Fibroblast of the conjunctiva (primary cell): ENCODE measurements at regions not wholly inside any gene's neighbourhood (a gene's known extent, or its start where the extent isn't known, plus 50 kb on each side); places are given as distances from the start of the nearest gene placed in this dataset.
"Not testable (repeated sequence)": the region's sequence is repeated elsewhere in the genome, so short reads cannot be mapped to it uniquely, and the experiment has no call there.

Experiments used
- DNase-seq: peaks from one replicate; pipeline ENCODE4 v3.0.0-alpha.2; 2010; ENCODE audit warnings: low read depth

DNA sequence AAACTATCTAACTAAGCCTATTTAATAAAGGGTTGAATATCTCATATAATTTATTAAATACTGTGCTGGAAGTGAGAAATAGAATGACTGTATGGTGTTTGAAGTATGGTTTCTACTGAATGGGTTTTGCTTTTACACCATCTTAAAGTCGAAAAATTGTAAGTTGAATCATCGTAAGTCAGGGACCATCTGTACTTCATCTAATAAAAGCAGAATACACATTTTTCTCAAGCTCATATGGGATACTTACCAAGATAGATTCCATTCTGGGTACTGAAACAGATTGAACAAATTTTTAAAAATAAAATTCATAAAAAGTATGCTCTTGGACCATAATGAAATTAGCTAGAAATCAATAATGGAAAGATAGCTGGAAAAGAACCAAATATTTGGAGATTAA, 285.4 kb downstream of the CXCL12 start:
- DNase-seq: no peak

DNA sequence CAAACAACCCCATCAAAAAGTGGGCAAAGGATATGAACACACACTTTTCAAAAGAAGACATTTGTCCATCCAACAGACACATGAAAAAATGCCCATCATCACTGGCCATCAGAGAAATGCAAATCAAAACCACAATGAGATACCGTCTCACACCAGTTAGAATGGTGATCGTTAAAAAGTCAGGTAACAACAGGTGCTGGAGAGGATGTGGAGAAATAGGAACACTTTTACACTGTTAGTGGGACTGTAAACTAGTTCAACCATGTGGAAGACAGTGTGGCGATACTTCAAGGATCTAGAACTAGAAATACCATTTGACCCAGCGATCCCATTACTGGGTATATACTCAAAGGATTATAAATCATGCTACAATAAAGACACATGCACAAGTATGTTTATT, 288.7 kb downstream of the CXCL12 start:
- DNase-seq: not testable (repeated sequence)

DNA sequence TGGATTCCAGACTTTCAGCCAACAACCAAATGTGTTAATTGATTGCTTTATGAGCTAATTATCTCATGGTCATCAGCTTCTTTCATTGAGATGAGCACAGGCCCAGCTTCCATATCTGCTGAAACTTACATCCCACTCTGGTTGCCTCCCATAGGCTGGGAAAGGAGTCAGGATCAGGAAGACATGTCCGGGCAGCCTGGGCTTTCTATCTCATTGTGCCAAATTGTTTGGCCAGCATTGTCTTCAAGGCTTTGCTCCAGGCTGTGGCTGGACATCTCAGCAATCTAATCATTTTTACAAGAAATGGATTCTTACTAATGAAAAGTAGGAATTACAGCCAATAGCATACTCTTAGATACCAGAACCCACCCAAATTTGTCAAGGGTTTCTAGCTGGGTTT, 295.2 kb downstream of the CXCL12 start:
- DNase-seq: no peak

DNA sequence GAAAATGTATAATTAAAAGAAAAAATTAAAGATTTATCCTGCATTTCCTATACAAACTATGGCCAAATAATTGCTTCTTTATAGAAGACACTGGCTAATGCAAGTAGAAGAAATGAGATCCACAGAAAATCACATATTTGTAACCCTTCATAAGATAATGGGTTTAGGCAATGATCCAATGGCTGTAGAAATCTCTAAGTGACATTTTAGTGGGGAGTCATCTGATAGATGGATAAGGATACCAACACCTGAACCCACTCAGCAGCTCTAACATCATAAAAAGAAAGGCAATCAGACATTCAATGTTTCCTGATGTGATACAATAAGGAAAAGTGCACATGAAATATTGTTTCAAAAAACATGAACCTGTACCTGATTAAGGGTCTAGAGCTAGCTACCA, 297.5 kb downstream of the CXCL12 start:
- no peak for DNase-seq

DNA sequence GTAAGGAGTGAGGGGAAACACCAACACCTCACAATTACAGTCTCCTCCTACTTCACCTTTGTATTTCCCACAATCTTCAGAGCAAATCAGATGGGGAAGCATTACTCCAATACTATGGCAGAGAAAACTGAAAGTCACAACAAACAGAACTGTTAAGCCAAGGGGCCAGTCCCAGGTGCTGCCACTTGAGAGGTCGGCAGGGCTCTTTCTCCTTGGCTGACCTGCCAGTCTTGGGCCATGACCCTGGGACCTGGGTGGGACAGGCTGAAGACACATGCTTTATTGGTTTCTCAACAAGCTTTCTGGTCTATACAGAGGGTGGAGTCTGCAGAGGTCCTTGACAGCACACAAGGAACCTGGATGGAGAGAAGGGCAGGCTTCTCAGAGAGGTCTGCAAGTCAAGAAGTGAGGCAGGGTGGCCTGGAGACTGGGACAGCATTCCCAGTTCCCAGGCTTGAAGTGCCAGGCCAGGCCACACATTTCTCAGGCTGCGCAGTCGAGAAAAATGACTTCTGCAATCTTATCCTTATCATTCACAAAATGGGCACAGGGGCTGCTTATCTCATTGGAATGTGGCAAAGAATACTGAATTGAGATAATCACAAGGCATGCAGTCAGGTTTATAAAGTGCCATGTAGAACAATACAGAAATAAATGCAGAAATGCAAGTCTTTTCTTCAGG, 301.0 kb downstream of the CXCL12 start:
- no peak for DNase-seq

DNA sequence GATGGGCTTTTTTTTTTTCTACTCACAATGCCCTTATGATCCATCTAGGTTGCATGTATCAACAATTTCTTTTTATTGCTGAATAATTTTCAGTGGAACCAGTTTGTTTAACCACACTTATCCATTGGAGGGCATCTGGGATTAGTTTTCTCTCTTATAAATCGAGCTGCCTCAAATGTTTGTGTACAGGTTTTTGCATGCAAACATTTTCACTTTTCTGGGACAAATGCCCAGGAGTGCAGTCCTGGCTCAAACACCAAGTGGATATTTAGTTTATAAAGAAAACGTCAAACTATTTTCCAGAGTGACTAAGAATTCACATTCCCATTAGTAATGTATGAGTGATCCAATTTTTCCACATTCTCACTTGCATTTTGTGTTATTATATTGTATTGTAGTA, 313.4 kb downstream of the CXCL12 start:
- peak; percentile 76 for DNase-seq

DNA sequence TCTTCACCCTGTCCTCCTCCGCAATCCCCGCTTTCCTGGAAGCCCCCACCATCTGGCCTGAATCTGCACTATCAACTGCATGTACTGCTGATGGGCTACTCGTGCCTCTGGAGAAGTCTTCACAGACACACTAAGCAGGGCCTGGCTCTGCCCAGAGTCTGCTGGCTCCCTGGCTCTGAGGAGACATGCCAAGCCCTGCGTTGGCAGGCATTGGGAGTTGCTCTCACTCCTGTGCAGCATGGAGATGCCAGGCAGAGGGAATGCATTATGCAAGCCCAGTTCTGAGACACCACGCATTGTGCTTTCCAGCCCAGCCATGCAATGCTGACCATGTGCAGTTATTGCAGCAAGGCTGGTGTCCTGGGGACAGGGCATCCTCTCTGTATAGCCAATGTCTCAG, 314.6 kb downstream of the CXCL12 start:
- DNase-seq: no peak

DNA sequence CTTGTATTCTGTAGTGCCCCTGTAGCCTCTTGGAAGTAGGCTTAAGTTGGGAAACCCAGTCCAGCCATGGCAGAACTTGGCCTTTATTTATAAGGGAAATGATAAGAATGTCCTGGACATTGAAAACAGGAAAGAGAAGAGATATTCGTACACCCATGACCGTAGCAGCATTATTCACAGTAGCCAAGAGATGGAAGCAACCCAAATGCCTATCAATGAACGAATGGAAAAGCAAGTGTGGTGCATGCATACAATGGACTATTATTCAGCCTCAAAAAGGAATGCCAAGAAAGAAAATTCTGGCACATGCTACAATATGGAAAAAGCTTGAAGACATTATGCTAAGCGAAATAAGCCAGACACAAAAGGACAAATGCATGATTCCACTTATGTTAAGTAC, 315.3 kb downstream of the CXCL12 start:
- DNase-seq: no peak

DNA sequence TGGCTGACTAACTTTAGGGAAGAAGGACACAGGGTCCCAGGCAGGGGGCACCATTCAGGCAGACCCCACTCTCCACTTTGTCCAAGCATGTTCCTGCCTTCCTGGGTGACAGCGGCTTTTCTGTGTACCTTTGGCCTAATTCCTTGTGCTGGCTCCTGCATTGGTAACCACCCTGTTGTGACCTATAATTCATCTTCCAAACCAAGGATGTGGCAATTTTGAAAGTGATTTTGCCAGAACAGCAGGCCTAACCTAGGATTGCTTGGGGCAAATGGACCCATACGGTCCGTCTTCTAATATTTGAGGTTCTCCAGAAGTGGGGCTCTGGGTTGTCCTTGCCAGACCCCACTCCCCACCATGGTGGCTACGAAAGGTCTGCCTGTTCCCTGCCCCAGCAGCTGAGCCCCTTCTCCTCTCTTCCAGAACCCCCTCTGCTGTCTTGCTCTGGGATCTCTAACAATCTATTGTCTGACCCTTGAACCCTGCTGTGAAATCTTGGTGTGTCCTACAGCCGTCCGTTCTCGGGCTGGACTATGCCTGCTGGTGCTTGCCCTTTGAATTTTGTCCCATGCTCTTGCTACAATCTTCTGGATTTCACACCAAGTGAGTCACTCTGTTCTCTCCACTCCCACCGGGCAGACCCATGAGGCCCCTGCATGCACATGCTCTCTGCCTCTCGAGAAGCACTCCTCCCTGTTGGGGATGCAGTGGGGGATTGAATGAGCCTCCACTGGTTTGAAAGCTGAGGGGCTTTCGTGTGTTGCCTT, 316.0 kb downstream of the CXCL12 start:
- no peak for DNase-seq

DNA sequence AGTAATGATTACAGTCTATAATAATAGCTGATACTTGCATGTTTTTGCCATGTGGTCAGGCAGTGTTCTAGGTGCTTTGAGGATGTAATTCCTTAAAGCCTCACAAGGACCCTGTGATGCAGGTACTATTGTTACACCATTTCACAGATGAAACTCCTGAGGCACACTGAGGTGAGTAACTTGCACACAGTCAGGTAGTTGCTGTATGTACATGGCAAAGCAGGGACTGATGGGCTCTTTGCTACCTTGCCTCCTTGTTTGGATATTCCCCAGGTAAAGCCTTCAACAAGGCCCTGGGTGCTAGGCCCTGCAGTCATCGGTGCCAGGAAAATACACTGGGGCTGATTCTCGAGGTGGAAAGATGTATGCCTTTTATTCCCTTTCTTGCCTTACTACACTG, 317.5 kb downstream of the CXCL12 start:
- no peak for DNase-seq

DNA sequence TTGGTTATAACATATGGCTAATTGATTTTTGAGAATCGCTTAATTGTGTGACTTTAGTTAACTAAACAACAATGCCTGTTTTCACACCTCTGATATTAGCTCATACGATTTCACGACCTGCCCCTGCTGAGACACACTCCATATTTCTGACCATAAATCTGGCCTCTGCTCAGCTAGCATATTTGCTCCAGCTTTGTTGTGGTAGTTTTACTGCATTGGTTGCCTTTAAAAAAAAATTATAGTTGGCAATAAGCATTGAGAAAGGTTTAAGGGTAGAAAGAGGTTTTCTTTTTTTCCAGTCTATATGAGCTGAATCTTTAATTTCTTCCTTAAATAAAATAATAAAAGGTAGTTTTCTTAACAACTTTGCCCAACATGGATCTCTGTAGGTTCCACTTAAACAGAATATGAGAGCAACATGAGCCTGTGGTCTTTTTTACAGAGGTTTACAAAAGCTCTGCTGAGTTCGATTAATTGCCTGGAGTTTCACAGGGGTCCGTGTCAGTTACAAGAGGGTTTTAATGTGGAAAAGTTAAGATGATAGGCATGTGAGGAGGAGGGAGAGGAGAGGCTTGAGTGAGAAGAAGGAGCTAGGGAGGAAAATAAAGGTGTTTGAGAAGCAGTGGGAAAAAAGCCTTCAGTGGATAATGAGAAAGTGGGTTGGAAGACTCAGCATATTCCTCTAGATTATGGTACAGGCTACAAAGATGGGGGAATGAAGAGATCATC, 318.2 kb downstream of the CXCL12 start:
- DNase-seq: no peak

DNA sequence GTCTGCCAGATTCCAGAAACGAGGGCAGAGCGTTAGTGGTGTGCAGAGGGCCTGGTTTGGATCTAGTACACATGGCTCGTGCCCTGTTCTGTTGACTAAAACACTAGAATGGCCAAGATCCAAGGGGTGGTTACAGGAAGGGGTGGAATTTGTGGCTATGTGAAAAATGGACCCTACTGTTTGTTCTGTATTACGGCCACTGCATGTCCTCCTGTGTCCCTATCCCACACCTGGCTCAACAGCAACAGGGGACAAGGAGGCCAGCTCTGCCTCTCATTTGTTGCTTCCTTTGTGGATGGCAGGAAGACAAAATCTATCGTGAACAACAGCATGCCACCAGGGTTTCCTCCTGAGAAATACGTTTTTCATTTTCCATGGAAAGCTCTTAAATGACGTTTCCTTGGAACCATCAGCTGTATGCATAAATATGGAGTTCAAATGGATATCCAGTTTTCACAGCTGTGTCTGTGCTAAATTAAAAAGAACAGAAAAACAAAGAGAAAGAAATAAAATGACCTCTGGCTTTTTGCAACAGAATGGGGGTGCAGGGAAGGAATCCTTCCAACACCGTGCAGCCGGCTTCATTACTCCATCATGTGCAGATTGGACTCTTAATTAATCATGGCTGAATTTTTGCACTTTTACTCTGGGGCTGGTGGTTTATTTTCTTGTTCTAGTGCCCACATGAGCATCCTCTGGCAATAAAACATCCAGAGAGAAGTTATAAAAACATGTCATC, 318.9 kb downstream of the CXCL12 start:
- DNase-seq: no peak

DNA sequence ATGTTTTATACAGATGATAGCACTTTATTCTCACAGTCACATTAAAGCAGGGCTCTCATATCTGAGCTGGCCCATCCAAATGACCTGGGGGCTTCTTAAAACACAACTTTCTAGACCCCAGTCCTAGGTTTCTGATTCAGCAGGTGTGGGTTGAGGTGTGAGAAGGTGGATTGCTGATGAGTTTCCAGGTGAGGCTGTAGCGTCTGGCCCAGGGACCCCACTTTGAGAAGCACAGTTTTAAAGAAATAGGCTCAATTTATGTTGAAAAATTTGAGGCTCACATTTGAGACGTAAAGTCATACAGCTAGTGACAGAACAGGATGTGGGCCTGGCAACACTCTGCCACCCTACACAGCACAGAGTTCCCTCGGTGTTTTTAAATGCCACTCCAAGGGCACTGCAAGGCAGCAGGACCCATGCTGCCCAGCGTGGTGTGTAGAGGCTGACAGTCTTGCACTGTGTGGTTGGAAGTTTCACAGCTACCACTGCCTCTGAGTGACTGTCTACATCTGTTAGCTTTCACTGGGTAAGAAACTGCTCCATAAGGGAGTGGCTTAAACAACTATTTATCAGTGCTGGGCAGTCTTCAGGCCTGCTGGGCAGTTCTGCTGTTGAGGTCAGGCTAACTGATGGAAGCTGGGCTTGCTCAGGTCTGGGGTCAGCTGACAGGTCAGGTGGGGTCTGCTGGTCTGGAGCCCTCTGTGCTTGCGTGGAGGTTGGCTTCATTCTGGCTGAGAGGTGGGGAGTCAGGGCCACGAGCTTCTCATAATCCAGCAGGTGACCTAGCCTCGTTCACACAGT, 319.7 kb downstream of the CXCL12 start:
- DNase-seq: no peak

DNA sequence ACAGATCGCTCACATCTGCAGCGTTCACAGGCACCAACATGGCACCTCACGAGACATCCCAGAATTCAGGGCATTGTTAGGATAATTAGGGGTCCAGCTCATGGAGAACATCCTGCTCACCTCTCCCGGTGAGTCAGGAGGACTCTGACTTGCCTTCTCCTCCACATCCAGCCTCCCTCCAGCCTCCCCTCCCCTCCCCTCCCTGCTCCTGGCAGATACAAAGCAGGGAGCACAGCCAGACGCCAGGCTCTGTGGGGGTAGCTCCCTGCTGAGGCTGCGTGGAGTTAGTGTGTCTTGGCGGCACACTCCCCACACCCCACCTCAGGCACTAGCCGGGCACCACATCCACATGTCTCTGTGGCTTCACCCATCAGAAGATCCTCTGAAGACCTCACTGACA, 320.6 kb downstream of the CXCL12 start:
- no peak for DNase-seq

DNA sequence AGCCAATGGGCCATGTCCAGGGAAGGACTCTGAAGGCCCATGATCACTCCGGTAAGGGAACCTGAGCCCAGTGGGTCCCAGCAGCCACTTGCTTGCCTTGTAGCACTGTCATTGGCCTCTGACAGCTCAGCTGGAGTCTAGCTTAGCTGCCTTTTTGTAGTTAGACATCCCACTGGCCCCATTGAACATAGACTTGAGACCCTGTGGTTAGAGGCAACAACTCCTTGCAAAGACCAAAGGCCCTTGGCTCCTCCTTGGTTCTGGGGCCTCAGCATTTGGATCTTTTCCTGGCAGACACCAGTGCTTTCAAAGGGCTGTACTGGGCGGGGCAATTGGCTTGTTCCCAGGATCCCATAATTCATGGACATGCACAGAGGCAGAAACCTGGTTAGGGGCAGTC, 321.2 kb downstream of the CXCL12 start:
- DNase-seq: no peak

DNA sequence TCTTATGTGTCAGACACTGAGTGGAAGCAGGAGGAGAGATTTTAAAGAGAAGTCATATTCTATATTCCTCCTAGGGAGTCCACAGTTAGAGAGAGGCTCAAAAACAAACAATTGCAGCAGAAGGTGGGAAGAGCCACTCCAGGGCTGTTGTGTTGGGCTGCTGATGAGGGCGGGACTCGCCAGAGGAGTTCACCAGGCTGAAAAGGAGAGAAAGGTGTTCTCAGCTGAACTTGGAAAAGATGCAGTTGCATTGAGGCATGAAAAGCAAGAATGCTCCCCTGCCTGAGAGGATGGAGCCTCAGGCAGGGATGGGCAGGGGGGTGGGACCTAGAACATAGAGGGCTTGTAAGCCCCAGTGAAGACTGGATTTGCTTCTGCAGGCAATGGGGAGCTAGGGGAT, 324.2 kb downstream of the CXCL12 start:
- DNase-seq: no peak

DNA sequence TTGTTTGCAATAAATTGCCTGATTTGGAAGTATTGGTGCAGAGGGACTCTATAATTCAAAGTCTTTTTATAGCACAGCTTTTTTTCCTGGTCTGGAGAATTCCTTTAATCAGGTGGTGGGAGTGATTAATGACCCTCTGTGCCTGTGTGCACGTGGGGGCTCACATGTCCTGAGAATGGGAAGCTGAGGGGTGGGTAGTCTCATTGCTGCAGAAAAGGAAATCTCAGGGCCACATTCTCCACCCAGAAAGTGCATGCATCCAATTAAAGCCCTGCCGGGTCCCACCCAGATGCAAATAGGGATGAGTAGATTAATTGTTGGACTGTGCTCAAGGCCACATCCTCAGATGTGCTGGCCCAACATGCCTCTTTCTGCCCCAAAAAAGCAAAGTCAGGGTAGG, 324.7 kb downstream of the CXCL12 start:
- no peak for DNase-seq

DNA sequence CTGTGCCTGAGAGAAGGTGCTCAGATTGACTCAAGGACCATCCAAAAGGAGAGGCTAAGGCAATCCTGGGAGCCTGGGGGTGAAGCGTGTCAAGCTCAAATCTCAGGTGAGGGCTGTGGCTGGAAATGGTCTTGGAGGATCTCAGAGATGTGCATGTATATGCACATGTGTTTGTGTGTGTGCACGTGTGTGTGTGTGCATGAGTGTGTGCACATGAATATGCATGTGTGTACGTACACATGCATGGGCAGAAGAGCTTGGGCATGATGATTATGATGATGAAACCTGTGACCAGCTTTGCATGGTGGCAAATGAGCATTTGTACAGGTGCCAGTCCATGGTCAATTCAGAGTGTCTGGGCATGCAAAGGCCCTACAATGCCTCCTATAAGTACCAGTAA, 326.6 kb downstream of the CXCL12 start:
- no peak for DNase-seq

DNA sequence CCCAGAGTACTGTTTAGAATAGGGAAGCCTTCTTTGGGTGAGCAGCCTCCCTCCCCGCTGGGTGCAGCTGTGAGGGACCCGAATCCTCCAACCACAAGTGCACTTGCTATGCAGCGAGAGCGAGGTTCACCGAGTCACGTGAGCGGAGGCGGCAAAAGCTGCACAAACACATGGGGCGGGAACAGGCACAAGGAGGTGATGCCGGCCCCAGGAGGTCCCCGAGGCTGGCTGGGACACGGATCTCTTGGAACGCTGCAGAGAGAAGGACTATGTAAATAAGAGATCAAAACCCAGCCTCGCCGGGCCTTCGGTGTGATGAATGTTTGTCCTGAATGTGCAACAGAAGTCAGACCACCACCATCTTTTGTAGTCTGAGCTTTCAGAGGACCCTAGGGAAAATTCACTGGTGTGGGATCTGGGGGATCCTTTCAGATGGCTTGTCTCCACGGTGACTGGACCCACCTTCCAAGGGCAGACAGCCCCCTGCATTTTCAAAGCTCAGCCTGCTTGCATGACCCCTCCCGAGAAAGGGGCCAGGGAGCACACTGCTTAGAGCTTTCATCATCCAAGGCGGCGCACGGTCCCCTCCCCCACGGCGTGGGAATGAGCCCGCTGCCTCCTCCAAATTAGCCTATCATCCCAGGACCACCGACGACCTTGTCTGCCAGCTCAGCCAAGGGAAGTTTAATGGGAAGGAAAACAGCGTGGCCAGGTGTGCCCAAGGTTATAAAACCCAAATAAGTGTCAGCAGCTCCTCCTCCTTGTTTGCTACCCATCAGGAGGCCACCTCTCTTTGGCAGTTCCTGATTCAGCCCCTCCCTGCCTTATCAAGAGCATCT, 327.7 kb downstream of the CXCL12 start:
- no peak for DNase-seq

DNA sequence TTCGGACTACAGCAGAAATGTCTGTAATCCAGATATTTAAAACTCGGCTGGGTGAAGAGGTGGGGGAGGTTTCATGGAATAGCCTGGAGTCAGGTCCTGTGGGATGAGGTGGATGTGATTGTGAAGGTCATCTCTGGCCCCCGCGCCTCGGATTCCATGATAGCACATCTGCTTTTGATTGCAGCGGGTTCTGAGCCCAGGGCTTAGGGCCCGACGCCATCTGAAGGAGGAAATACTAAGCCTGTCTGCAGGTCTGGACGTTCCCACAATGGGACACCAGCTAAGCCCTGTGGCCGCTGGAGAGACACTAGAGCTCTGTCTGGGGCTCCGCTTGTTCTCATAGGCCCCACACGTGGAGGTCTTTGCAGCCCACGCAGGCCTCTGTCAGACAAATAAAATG, 328.7 kb downstream of the CXCL12 start:
- no peak for DNase-seq

DNA sequence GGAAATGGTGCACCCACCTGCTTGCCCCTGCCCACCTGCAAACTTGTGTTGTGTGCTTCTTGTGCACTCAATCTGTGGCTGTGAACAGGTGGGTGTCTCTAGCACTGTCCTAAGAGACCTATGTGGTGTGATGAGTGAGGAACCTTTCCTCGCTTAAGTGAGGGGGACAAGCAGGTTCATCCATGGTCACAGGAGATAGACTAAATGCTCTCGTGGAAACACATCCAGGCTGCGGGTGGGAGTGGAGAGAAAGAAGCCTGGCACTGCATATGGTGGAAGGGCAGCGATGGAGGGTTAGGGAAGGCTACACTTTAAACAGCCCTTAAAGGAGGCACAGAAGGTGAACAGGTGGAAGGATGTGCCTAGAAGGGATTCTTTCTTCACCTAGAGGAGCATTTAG, 330.9 kb downstream of the CXCL12 start:
- no peak for DNase-seq
